ENCODE measurements at regions not wholly inside any gene's neighbourhood (a gene's known extent, or its start where the extent isn't known, plus 50 kb on each side); places are given as distances from the start of the nearest gene placed in this dataset.

- DNase-seq (ENCODE audit: low read depth in 4 of 4, low spot score in 1 of 4): no peak
Observed at GRCh38 chr11:115591380-115591779, 87.2 kb upstream of the CADM1 start.

DNA sequence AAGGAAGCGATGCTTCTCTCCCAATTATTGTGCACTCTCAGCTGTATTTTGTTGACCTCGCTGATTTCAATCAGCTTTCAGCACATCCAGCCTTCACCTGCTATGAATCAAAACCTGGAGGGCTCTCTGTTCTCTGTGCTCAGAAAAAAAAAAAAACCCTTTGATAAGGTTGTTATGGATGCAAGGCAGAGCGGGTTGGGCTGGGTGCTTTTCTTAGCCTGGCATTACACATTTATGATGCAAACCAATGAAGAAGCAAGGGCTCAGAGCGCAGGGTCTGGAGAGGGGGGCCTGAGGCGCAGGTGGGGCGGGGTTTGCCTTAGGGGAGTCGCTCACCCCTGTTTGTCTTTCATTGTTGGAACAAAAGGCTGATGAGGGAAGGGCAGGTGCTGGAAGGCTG is 86.0 kb upstream of the CADM1 start:
- DNase-seq (ENCODE audit: low read depth in 4 of 4, low spot score in 1 of 4): no peak

DNA sequence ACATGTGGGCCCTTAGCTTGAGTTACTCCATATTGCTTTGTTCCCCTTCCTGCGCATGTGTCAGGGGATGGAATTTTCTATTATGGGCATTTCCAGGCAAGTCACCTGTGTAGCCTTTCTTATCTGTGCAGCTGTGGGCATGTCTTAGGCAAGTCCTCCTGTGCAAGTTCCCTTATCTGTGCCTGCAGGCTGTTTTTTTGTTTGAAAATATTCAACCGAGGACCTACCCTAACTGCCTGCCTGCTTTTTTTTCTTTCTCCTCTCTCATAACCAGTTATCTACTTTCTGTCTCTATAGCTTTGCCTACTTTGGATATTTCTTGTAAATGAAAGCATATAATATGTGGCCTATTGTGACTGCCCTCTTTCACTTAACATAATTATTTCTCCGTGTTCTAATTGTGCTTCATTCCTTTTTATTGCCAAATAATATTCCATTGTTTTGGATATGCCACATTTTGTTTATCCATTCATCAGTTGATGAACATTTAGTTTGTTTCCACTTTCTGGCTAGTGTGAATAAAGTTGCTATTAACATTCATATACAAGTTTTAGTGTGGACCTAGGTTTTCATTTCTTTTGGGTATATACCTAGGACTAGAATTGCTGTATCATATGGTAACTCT is 83.6 kb upstream of the CADM1 start:
- no peak for DNase-seq (ENCODE audit: low read depth in 4 of 4, low spot score in 1 of 4)

DNA sequence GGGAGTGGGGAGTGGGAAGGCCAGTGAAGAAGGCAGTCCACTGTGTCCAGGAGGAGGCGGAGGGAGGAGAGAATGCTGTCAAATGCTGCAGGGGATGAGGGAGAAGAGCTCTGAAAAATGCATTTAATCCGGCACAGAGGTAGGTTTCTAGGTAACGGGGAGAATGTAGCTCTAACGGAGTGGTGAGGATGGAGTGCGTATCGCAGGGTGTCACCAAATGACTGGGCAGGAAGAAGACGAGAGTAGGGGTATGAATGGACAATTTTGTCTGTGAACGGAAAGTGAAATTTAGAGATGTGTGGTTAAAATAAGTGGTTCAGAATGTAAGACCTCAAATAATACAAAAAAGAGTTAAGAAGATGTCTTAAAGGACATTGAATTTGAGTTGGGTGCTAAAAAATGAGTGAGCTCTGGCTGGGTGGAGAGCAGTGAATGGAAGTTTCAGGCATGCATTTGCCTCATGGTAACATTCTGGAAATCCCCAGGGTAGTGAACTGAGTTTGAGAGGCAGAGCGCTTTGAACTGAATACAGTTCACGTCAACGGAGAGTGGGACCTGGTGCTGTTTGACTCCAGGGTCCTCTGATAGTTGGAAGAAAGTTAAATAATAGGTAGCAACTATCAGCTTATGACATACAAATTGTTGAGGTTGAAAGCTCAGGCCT is 81.3 kb upstream of the CADM1 start:
- no peak for DNase-seq (ENCODE audit: low read depth in 4 of 4, low spot score in 1 of 4)

GRCh38 chr11:115581871-115582639 is 77.8 kb upstream of the CADM1 start:
- DNase-seq (ENCODE audit: low read depth in 4 of 4, low spot score in 1 of 4): no peak

DNA sequence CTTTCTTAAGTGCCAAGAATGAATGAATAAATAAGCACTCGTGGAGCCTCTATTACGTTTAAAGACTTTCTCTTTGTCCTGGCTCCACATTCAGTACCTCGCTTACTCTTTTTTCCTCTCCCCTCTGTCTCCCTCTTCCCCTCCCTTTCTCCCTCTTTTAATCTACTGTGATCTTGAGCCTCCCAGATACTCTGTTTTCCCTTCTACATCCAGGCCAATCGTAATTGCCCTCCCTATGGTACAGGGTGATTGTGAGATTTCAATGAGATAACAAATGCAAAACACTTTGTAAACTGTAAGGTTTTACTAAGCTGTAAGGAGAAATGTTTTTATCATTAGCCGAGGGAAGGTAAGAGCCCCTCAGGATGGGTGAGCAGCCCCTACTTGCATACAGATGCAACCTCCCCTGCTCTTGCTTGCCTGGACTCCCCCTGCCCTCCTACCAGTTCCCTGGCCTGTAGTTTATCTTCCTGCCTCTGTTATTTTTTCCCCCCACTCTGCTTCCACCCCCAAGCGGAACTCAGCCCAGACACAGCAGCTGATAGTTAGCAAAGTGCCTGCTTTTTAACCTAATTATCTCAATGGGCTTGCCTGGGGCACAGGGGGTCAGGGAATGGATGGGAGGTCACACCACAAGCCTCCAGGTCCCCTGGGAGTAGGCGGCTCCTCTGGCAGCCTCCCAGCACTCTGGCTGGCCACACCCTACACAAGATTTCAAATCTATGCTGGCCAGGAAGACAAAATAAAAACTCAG is 76.9 kb upstream of the CADM1 start:
- no peak for DNase-seq (ENCODE audit: low read depth in 4 of 4, low spot score in 1 of 4)

DNA sequence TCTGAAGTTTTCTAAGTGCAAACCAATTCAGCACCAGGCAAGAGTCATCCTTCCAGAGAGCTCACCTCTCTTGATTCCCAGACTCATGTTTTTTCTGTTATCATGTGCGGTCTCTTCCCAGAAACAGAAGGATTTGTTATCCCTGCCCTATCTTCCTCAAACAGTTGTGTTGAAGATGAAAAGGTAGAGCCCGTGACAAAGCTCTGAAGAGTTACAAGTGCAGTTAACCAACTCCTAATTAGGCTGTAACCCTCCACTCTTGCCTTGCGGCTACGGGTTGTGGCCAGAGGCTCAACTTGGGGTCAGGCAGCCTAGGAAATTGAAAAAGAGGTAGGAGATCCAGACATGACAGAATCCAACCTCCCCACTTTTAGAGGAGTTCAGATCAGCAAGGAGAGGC is 76.2 kb upstream of the CADM1 start:
- no peak for DNase-seq (ENCODE audit: low read depth in 4 of 4, low spot score in 1 of 4)

- DNase-seq (ENCODE audit: low read depth in 4 of 4, low spot score in 1 of 4): no peak
Observed at GRCh38 chr11:115579181-115579825, 75.1 kb upstream of the CADM1 start.

DNA sequence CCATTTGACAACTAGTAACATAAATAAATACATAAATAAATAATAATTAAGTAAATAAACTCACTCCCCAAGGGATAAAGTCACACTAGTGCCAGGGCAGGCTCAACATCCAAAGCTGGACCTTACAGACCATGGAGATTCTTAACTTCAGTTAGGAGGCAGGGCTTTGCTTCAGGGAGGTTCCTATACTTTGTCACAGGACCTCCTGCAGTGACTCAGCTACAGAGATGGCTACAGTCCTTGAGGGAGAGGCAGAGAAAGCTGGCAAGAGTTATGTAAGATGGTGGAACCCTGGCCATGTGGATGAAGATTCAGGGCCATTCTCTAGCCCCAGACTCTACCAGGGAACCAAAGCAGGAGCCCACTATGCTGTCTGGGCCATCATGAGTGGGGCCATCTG is 74.1 kb upstream of the CADM1 start:
- DNase-seq (ENCODE audit: low read depth in 4 of 4, low spot score in 1 of 4): no peak

DNA sequence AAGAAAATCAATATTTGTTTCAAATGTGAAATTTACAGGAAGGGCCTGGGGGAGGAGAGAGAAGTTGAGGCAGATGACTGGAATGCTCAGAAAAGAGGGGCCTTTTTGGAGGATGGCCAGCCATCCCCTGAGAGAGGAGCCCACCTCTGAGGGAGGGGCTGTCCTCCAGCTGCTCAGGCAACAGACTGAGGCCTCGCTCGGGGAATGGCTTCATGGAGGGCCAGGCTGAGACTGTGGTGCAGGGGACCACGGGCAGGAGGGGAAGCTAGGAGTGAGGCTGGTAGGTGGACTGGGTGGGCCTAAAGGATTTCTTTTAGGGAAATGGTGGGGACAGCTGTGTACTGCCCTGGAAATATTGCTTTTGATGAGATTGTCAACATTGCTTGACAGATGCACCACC is 73.5 kb upstream of the CADM1 start:
- DNase-seq (ENCODE audit: low read depth in 4 of 4, low spot score in 1 of 4): no peak

GRCh38 chr11:115576606-115577380 is 72.6 kb upstream of the CADM1 start:
- no peak for DNase-seq (ENCODE audit: low read depth in 4 of 4, low spot score in 1 of 4)

- no peak for DNase-seq (ENCODE audit: low read depth in 4 of 4, low spot score in 1 of 4)
Observed at GRCh38 chr11:115572551-115572950, 68.3 kb upstream of the CADM1 start.

DNA sequence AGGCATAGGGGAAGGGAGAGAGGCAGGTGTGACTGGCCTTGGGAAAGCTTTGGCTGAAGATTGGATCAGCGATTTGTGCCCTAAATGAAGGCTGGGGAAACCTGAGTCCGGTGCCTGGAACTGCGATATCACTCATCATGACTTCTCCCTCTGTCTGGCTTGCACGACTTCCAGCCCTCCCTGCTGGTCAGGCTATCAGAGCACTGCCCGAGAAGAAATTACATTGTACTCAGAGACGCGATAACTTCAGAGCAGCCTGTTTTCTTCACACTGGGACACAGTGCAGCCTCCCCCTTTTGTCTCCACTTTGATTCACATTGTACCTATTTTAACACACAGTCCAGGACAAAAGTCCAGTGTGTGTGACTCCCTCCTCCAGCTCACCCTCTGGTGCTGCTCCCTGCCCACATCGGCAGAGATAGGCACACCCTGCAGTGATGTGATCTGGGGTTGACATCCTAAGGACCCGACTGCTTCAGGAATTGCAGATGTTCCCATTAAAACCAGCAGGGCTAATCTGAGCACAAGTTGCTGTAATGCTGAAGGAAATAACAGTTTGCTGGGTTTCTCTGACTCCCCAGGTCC is 62.1 kb upstream of the CADM1 start:
- no peak for DNase-seq (ENCODE audit: low read depth in 4 of 4, low spot score in 1 of 4)

DNA sequence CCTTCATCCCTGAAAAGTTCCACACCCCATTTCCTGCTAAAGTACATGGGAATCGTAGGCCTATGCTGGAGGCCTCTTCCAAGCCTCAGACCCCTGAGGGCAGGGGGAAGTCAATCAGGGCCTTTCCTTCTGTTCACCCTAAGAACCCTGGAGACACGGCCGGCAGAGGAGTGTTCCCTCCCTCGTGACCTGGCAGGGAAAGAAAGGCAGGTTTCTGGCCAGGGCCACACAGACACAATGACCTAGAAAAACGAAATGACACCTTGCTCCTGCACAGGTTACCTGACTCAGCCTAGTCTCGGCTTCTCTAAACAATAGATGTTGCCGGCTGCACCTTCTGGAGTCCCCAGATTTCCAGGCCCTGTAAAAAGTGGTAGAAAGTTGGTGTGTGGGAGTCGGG is 60.6 kb upstream of the CADM1 start:
- DNase-seq (ENCODE audit: low read depth in 4 of 4, low spot score in 1 of 4): no peak

DNA sequence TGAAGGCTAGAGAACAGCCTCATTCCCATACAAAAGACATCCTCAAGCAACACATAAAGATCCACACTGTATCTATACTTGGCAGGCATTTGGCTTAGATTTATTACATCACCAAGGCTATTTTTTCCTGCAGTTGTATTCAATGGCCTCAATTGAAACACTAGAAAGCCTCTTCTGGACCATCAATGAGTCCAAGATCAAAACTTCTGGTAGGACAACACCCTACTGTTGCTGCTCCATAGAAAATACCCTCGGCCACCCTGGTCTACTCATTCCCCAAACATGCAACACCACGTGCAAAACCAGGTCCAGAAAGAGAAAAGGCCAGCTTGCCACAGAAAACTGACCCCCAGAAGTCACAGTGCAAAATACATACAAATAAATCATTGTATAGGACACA is 56.9 kb upstream of the CADM1 start:
- no peak for DNase-seq (ENCODE audit: low read depth in 4 of 4, low spot score in 1 of 4)

DNA sequence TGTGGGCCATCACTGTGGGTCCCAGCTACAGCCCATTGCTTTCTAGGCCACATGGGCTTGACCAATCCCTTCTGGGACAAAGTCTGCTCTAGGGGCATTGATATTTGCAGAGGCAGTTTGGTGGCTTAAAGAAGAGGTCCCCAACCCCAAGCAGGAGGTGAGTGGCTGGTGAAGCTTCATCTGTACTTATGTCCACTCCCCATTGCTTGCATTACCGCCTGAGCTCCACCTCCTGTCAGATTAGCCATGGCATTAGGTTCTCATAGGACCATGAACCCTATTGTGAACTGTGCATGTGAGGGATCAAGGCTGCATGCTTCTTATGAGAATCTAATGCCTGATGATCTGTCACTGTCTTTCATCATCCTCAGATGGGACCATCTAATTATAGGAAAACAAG is 54.4 kb upstream of the CADM1 start:
- no peak for DNase-seq (ENCODE audit: low read depth in 4 of 4, low spot score in 1 of 4)

DNA sequence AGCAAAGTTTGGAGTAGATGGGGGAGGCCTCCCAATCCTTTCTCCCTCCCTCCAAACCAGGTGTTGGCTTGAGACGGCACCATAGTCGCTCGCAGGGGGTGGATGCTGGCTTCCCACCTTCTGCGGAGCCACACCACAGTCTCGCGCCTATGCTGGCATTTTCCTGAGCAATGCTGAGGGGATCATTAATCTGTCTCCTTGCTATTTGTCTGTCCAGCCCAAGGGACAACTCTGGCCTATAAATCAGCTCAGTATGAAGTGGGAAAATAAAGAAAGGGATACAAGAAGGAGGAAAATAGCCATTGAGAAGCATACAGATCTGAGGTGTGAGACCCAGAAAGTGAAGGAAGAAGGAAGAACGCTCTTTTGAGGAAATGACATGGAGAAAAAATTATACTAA is 53.5 kb upstream of the CADM1 start:
- no peak for DNase-seq (ENCODE audit: low read depth in 4 of 4, low spot score in 1 of 4)

- no peak for DNase-seq (ENCODE audit: low read depth in 4 of 4, low spot score in 1 of 4)
Observed at GRCh38 chr11:115556984-115557383, 52.8 kb upstream of the CADM1 start.

DNA sequence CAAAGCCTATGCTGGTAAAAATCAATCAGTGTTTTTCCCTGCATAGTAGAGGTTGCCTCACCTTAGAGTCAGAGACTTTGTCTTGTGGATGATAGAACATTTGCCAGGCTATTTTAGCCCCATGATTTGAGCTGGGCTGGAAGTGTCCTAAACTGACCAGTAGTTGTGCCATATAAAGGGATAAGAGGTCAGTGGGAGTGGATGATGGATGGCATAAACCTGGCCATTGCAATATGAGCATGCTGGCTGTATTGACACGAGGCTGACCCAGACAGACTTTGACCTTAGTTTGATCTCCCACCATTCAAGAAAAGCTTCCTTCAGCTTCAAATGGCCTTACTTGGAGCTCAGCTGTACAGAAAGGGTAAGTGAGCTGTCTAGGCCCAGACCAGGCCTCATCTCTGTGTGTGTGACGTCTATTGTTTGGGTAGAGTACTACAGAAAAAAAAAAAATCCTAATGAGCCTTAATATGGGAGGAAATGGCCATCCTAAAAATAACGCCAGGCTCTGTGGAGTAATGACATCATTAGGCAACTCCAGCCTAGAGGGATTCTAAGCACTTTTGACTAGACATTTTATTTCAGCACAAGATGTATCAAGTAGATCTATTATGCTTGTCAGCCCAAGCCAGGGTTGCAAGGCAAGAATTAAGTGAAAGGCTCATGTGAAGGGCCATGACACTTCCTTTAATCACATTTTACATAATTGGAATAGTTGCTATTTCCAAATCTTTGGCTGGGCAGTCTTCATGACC is 51.3 kb upstream of the CADM1 start:
- no peak for DNase-seq (ENCODE audit: low read depth in 4 of 4, low spot score in 1 of 4)

Measured in stimulated activated CD4-positive, alpha-beta T cell treated with anti-CD3 and anti-CD28 coated beads, Interleukin-1b, Interleukin-23, amount 100 ng/mL, for 24 hours (primary cell).